ENCODE measurements at regions not wholly inside any gene's neighbourhood (a gene's known extent, or its start where the extent isn't known, plus 50 kb on each side); places are given as distances from the start of the nearest gene placed in this dataset.
"Not testable (repeated sequence)": the region's sequence is repeated elsewhere in the genome, so short reads cannot be mapped to it uniquely, and the experiment has no call there.

DNA sequence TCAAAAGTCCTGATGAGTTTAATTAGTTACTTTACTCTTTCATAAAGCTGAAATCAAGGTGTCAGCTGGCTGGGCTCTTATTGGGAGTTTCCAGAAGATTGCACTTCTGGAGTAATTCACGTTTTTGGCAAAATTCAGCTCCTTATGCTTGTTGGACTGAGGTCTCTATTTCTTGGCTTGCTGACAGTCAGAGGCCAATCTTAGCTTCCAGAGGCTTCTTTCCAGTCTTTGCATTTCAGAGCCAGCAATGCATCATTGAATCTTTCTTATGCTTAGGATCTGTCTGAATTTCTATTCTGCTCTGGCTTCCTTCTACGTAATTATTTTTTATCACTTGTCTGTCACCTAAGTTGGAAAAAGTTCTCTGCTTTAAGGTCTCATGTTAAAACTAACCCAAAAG is 91.4 kb upstream of the SYN3 start:
- intact Hi-C loops (cut with DNase I): no loop called here
- ATAC-seq (ENCODE audit: poor library complexity) (no peak), DNase-seq (no peak)

DNA sequence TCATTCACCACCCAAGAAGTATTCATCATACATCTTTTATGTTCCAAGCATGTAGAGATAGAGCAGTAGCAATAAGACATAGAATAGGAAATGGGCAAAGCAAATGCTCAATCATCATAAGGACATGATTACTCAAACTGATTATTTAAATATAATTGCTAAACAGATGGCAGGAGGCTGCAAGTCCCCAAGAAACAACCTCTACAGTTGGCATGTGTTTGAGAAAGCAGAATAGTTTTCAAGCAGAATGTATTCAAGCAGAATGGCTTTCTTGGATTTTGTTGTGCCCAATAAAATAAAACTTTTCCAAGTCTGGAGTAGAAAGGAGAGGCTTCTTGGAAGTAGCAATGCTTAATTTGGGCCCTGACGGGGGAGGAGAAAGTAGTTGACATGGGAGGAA is 86.5 kb upstream of the SYN3 start:
- DNase-seq (no peak), ATAC-seq (ENCODE audit: poor library complexity) (no peak)
- intact Hi-C loops (cut with DNase I): no loop called here

DNA sequence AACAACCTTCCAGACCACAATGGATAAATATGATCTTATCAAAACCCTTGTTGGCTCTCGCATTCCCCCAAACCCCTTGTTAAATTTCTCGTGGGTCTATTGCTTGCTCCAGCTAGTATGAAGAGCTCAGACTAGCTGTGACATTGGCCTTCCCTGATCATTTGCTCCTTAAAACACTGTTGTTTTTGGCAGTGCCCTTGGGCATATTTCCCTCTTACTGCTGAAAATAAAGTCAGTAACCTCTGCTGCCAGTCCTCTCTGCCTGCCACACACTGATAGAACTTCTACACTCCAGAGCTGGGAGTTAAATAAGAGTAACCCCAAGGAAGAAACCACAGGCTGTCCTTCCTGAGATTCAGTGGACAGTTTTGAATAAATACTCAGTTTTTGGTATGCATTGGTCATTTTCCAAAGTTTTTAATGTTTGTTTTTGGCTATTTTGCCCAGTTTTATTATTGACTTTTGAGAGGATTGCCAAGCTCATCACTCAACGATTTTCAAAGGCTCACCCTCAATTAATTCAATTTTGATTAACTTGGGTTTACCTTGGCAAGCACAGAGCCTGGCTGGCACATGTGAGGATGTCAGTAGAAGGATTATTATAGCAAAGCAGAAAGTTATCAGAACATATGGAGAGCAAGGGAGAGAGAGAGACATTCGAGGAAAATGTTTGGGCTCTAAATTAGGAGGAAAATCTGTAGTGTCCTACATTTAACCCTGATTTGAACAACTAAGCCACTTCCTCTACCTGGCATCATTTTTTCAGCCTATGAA is 84.3 kb upstream of the SYN3 start:
- intact Hi-C loops (cut with DNase I): no loop called here
- ATAC-seq (ENCODE audit: poor library complexity) (no peak), DNase-seq (no peak)

DNA sequence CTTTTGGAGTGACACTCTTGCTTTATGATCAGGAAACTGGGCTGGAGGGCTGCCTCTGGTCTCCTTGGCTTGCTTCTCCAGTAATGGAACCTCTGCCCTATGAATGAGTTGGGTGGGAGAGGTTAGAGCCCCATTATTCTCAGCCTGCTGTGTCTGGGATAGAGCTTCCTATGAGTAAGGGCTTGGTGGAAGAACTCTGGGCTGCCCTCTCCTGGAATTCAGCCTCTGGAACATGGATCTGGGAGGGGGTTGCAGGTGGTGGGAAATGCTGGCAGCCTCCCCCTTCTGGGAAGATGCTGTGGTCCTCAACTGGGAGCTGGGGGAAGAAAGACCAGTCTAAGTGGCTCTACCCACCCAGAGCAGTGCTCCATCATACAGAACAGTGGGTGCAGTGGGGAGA is 81.8 kb upstream of the SYN3 start:
- ATAC-seq (ENCODE audit: poor library complexity) (no peak), DNase-seq (no peak)
- intact Hi-C loops (cut with DNase I): no loop called here

DNA sequence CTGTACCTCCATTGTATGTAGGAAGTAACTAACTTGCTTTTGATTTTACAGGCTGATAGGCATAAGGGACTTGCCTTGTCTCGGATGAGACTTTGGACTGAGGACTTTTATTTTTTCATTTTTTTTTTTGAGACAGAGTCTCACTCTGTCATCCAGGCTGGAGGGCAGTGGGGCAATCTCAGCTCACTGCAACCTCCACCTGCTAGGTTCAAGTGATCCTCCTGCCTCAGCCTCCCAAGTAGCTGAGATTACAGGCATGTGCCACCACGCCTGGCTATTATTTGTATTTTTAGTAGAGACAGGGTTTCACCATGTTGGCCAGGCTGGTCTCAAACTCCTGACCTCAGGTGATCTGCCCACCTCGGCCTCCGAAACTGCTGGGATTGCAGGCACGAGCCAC is 80.2 kb upstream of the SYN3 start:
- ATAC-seq (ENCODE audit: poor library complexity); intact Hi-C loops (cut with DNase I); DNase-seq: not testable (repeated sequence)

GRCh38 chr22:33130473-33130872 is 72.3 kb upstream of the SYN3 start:
- intact Hi-C loops (cut with DNase I): no loop called here

DNA sequence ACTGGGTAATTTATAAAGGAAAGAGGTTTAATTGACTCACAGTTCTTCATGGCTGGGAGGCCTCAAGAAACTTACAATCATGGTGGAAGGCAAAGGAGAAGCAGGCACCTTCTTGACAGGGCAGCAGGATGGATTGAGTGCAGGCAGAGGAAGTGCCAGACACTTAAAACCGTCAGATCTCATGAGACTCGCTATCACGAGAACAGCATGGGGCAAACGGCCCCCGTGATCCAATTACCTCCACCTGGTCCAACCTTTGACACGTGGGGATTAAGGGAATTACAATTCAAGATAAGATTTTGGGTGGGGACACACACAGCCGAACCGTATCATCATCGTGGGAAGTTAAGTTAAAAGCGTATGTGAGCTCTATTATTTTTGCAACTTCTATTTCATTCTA is 71.4 kb upstream of the SYN3 start:
- intact Hi-C loops (cut with DNase I): no loop called here
- ATAC-seq (ENCODE audit: poor library complexity) (no peak), DNase-seq (no peak)

More at GRCh38 chr22:33130473-33130872, 72.3 kb upstream of the SYN3 start:
- ATAC-seq (ENCODE audit: poor library complexity) (no peak), DNase-seq (no peak)

DNA sequence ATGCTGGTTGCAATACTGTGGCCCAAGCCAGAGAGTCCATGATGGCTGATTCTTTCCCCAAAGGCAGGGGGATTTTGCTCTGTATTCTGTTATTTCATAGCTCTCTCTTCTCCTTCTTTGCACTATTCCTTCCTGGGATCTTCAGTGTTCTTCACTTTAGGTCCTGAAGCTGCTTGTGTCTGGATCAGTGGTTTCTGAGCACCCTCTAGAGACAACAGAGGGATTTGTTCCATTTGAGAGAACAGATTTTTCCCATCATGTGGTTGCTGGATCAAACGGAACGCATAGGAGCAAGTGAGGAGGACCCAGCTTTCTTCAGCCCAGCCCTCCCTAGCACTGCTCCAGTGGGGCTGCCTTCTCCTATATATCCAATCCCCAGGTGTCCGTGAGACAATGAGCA is 68.7 kb upstream of the SYN3 start:
- no peak for ATAC-seq (ENCODE audit: poor library complexity)

DNA sequence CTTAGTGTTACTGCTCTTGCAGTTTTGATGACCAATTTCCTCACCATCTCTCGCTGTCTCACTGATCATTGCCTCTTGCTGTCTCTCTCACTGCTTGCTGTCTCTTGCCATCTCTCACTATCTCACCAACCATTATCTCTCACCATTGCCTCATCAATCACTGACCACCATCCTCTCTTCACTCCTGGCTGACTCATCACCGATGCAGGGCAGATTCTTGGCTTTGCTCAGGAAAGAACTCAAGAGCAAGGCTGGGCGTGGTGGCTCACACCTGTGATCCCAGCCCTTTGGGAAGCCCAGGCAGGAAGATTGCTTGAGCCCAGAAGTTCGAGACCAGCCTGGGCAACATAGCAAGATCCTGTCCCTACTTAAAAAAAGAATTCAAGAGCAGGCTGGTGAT is 66.3 kb upstream of the SYN3 start:
- no peak for ATAC-seq (ENCODE audit: poor library complexity)
- intact Hi-C loops (cut with DNase I): no loop called here
- no peak for DNase-seq

More for the DNA sequence above, 68.7 kb upstream of the SYN3 start:
- DNase-seq: no peak
- intact Hi-C loops (cut with DNase I): no loop called here

- ATAC-seq (ENCODE audit: poor library complexity); intact Hi-C loops (cut with DNase I); DNase-seq: not testable (repeated sequence)
Observed at GRCh38 chr22:33122439-33122838, 64.3 kb upstream of the SYN3 start.

DNA sequence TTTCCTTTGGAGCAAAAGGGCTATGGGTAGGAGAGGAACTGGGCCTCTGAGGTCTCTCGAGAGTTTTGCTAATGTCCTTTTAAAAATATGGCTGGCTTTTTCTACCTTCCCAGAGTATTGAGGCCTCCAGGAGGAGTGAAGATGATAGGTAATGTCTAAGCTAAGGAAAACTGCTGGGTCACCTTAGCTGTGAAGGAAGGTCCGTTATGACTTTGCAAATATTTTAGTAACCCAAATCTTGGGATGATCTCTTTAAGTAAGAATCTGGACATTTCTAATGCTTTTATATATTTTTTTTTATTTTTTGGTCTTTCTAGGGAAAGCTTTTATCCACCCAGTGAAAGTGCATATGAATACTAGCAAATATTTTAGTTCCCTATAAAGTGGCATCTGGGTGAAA is 60.9 kb upstream of the SYN3 start:
- no peak for DNase-seq

GRCh38 chr22:33117821-33118220 is 59.6 kb upstream of the SYN3 start:
- intact Hi-C loops (cut with DNase I): no loop called here
- ATAC-seq (ENCODE audit: poor library complexity) (no peak), DNase-seq (no peak)

More for the DNA sequence above, 60.9 kb upstream of the SYN3 start:
- ATAC-seq (ENCODE audit: poor library complexity): no peak
- intact Hi-C loops (cut with DNase I): no loop called here

GRCh38 chr22:33116841-33117547 is 58.8 kb upstream of the SYN3 start:
- ATAC-seq (ENCODE audit: poor library complexity) (no peak), DNase-seq (no peak)
- intact Hi-C loops (cut with DNase I): no loop called here

DNA sequence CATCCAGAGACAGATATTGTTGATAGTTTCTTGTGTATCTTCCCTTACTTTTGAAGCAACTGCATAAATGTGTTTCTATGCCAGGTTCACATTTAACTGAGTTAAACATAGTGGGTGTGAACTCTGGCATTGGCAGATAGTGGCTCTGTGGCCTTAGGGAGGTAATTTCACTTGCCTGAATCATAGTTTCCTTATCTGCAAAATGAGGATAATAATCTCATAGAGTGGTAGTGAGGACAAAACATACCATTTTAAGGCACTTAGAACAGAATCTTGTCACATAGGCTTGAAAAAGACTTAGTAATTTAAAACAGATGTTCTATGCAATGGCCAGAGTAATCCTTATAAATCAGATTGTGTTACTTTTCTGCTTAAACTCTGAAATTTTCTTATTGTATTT is 56.4 kb upstream of the SYN3 start:
- ATAC-seq (ENCODE audit: poor library complexity) (no peak), DNase-seq (no peak)
- intact Hi-C loops (cut with DNase I): no loop called here

GRCh38 chr22:33112580-33112979 is 54.4 kb upstream of the SYN3 start:
- no peak for DNase-seq
- intact Hi-C loops (cut with DNase I): no loop called here
- ATAC-seq (ENCODE audit: poor library complexity): no peak

DNA sequence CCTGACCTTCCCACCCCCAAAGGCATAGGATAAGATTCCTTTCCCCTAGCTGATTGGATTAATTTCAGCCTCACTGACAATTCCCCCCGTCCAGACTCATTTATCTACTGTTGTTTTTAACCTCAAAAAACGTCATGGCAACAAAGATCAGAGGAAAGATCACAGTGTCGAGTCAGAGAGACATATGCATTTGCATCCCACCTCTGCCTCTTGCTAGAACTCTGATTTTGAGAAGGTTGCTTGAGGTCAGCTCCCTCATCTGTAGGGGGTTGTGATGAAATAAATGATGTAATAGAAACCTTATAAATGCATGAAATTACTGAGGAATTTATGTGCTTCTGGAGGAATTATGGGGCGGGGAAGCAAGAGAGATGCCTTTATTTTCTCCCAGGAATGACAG is 53.3 kb upstream of the SYN3 start:
- intact Hi-C loops (cut with DNase I): no loop called here
- ATAC-seq (ENCODE audit: poor library complexity) (no peak), DNase-seq (no peak)

DNA sequence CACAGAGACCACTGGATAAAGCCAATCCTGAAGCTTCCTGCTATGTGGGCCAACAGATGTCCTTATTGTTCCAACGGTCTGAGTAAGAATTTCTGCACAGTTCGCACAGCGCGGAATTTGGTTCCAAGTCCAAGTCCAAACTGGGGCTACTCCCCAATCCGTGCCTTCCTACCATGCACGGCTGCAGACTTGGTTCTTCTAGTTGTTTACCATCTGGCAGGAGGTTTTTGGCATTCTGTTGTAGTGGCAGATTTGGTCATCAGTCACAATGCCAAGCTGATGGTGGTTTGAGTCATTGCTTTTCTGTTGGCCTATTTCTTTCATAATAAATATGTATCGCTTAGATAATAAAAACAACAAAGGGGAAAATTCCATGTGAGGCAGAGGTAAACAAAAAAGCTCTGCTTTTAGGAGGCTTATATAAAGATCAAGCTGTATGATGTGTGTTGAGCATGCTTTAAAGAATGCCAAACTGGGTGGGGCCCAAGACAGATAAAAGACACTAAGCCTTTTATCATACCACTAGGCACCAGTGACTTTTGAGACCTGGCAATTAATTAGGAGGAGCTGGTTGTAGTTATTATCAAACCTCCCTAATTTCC is 52.5 kb upstream of the SYN3 start:
- intact Hi-C loops (cut with DNase I): no loop called here
- DNase-seq: no peak
- no peak for ATAC-seq (ENCODE audit: poor library complexity)

- ATAC-seq (ENCODE audit: poor library complexity) (no peak), DNase-seq (no peak)
- intact Hi-C loops (cut with DNase I): no loop called here
Observed at GRCh38 chr22:33109514-33110430, 51.6 kb upstream of the SYN3 start.

GRCh38 chr22:33108037-33108436 is 49.9 kb upstream of the SYN3 start:
- intact Hi-C loops (cut with DNase I): no loop called here
- ATAC-seq (ENCODE audit: poor library complexity): no peak
- no peak for DNase-seq

Measured in Right ventricle myocardium superior (tissue), 1 donor.